GM12874 (cell line): ENCODE measurements at regions not wholly inside any gene's neighbourhood (a gene's known extent, or its start where the extent isn't known, plus 50 kb on each side); places are given as distances from the start of the nearest gene placed in this dataset.

Experiments
- TF ChIP-seq, protein P1 (sequence below): IDR thresholded peaks from 2 replicates; pipeline ENCODE4 v1.5.1; 2011; ENCODE audit warnings: low read depth, mild to moderate bottlenecking, control low read depth, low read length, moderate library complexity; ENCODE audit not compliant: insufficient read depth

DNA sequence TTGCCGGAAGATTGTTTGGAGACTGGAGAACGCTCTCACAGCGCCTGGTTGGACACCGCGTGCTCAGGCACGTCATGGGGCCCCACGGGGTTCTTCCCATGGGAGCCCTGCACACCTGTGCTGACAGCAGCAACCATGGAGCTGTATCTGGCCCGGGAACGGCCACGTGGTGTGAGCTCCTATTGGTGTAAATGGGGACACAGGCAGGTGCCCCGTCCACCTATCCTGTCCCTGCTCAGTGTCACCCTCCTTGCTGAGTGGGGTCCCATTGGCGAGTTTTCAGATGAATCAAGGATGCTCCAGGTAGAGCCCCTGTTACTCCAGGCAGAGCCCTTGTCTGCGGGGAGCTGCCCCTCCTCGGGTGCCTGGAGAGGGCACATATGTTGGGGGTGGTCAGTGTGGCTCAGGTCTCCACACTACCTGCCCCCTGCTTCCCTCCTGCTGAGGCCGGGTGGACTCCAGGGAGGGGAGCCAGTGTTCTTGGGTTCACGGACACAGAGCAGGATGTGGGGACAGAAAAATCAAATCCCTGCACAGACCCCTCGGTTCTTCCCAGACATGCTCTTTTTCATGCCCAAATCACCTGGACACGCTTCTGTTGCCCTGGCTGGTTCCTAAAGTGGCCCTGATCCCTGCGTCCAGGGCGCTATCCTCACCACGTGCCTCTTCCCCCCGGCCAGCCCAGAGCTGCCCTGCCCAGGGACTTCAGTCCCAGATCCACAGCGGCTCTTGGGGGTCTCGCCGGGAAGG, 250.1 kb downstream of the ADGRD1 start:
- TF ChIP-seq, protein P1, sequence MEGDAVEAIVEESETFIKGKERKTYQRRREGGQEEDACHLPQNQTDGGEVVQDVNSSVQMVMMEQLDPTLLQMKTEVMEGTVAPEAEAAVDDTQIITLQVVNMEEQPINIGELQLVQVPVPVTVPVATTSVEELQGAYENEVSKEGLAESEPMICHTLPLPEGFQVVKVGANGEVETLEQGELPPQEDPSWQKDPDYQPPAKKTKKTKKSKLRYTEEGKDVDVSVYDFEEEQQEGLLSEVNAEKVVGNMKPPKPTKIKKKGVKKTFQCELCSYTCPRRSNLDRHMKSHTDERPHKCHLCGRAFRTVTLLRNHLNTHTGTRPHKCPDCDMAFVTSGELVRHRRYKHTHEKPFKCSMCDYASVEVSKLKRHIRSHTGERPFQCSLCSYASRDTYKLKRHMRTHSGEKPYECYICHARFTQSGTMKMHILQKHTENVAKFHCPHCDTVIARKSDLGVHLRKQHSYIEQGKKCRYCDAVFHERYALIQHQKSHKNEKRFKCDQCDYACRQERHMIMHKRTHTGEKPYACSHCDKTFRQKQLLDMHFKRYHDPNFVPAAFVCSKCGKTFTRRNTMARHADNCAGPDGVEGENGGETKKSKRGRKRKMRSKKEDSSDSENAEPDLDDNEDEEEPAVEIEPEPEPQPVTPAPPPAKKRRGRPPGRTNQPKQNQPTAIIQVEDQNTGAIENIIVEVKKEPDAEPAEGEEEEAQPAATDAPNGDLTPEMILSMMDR: no peak

DNA sequence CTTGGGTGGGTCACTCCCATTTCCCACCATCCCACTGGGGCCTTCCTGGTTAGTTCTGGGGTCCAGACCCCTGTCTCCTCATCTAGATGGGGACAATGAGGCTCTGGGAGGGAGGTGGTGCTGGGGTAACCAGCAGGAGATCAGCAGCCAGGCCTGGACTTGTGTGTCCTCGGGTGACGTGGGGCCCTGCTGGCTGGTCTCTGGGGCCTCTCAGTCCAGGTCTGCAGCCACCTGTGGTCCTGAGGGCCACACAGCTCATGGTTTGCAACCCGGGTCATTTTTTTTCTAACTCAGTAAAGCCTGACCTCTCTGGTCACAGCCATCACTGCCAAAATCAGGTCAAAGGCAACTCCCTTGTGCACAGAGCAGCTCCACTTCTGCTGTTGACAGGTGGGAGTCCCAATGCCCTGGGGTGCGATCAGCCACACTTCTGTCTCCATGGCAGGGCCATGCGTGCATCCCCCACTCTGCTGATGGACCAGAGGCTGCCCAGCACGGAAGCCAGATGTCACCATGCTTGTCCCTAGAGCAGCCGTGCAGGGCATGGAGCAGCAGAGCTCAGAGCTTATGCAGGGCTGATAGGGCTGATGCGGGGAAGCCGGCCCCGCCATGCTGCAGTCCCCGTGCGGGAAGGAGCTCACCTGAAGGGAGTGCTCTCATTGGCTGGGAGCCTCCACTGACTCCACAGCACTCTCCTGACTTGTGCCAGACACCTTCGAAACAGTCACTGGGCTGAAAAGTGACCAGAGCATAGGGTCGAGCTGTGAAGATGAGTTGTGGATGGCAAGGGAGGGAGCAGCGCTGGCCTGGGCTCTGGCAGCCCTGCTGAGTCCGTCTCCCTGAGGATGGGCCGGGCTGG, 250.9 kb downstream of the ADGRD1 start:
- TF ChIP-seq, protein P1: no peak

GRCh38 chr12:131208425-131208824, 254.7 kb downstream of the ADGRD1 start:
- TF ChIP-seq, protein P1: no peak

DNA sequence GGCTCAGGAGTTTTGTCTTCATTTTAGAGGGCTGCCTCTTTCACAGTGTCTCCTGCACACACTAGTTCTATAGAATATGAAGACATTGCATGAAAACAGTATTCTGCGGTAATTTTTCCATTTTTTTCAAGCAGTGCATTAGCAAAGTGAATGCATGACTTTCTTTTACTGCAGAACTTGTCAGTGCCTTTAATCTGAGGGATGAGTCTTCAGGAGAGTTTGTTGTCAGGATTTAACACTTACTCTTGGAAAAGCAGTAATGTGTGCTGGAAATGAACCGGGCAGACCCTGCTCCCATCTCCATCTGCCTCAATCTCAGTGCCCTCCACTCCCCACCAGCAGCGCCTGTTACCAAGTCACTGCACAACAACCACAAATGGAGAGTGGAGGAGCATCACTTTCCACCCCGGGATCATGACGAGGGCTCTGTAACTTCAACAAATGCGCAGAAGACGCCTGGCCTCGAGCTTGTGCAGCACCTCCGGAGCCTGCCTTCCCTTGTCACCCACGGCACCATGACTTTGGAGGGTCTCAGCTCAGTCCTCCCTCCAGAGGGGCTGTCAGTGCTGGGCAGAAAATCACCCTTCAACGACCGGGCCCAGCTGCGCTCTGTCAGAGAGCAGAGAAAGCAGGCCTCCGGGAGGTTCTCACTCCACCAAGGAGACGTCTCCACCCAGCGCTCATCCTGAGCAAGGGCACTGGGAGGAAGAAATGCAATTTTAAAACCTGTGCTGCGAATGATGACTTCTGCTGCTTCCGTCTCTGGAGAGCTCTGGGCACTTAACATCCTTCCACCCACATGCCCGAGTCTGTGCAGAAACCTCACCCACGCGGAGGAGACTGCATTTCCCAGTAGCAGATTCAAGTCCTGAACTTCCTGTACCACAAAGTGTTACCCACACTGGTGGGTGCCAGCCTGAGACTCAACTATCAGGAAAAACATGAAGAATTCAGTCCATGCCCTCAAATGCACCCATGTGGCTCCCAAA, 255.7 kb downstream of the ADGRD1 start:
- TF ChIP-seq, protein P1: no peak

GRCh38 chr12:131210506-131211339, 257.0 kb downstream of the ADGRD1 start:
- TF ChIP-seq, protein P1: no peak

DNA sequence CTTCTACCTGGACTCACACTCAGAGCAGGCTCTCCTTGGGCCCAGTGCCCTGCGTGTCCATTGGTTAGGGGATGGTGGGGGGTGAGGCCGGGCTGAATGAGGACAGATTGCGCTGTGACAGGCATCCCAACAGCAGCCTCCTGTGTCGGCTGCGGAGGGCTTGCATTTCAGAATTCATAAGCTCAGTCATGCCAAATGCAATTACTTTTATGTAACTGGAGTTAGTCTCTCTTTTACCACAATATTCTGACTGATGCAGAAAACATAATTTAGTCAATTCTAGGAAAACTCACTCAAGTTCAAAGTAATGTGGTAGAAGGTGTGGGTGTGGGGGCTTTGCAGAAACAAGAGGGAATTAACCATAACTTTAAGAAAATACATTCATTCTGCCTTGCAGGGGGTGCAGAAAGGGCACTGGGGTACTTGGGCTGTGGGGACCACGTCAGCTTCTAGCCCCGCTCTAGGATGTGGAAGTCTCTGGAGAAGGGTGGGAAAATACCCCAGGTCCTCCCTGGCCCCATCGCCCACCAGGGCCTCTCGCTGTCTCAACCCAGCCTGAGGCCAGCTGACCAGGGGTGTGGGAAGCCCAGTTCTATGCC, 257.7 kb downstream of the ADGRD1 start:
- TF ChIP-seq, protein P1: no peak
